GM12891 (cell line): ENCODE measurements at regions not wholly inside any gene's neighbourhood (a gene's known extent, or its start where the extent isn't known, plus 50 kb on each side); places are given as distances from the start of the nearest gene placed in this dataset.

ENCODE experiments used
- POLR2A ChIP-seq: IDR thresholded peaks from 2 replicates; pipeline ENCODE4 v1.6.1; 2011; ENCODE audit warnings: low read depth, low read length, control low read depth
- POLR2AphosphoS5 ChIP-seq: IDR thresholded peaks from 2 replicates; pipeline ENCODE4 v1.6.1; 2011; ENCODE audit warnings: low read depth, low read length, control low read depth
- POU2F2 ChIP-seq: IDR thresholded peaks from 2 replicates; pipeline ENCODE4 v1.6.1; 2011; ENCODE audit warnings: low read depth, mild to moderate bottlenecking, control low read depth, low read length, moderate library complexity
- SPI1 ChIP-seq: IDR thresholded peaks from 2 replicates; pipeline ENCODE4 v1.6.1; 2011; ENCODE audit warnings: low read depth, low read length, control low read depth
- TAF1 ChIP-seq: IDR thresholded peaks from 2 replicates; pipeline ENCODE4 v1.6.1; 2011; ENCODE audit warnings: low read depth, low read length, control low read depth

DNA sequence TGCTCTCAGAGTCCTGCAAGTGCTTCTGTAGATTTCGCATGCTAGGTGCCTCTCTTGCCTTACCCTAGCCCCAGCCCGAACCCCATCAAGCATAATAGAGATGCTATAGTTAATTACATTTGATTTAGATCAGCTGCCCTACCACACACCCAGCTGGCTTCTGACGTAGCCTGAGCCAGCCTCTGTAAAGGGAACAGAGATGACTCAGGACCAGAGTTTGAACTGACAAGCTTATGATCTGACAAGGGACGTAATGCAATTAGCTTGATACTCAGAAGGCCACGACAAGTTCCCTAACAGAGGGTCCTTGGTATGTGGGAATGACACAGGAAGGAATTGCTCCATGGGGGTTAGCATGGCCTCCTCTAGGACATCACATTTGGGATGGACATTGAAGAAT lies 126.6 kb downstream of the LRATD1 start:
- no peak for TF ChIP-seq POLR2A
- no peak for TF ChIP-seq SPI1
- no peak for TF ChIP-seq POLR2AphosphoS5
- no peak for TF ChIP-seq POU2F2
- no peak for TF ChIP-seq TAF1
